HCT116 (cell line): ENCODE measurements at regions not wholly inside any gene's neighbourhood (a gene's known extent, or its start where the extent isn't known, plus 50 kb on each side); places are given as distances from the start of the nearest gene placed in this dataset.

Experiments used
- ATAC-seq: fragments of 200-7000 bp; cut with Tn5 transposase; 2 replicates; pipeline ENCODE4 v1.9.1; 2020; ENCODE audit warnings: mild to moderate bottlenecking, moderate library complexity
- BruUV-seq: library from RNA; stranded (reverse); fragments of 400-500 nt; replicated peaks from 2 replicates; lab custom pipeline; 2021; lab: Mats Ljungman, UMichigan
- CTCF ChIA-PET: fragments of 300-600 bp; sonication (Branson Sonifier 250); formaldehyde crosslinking; loops from one replicate; lab custom pipeline; 2021; ENCODE audit warnings: antibody characterized with exemption; lab: Charles Lee
- POLR2A ChIA-PET: fragments of 300-600, 350-600 bp; sonication (Branson Sonifier 250); formaldehyde crosslinking; loops from one replicate; lab custom pipeline; 2021; ENCODE audit warnings: antibody characterized with exemption; lab: Charles Lee
- RAD21 ChIA-PET, 2 experiments: fragments of 300-600 bp; sonication (Branson Sonifier 250); formaldehyde crosslinking; loops; one replicate each; lab custom pipeline; 2023; ENCODE audit warnings: low total read pairs in 2 of 2; ENCODE audit not compliant: uncharacterized antibody in 2 of 2, unreplicated experiment in 2 of 2, low non-redundant PET in 1 of 2; lab: Charles Lee
- DNase-seq: peaks from one replicate; pipeline ENCODE4 v3.0.0-alpha.2; 2010; ENCODE audit warnings: low read depth, low spot score
- H2AFZ ChIP-seq: fragments of 200-600 bp; shearing (Covaris generic), sonication (generic); 2 replicates; pipeline ENCODE4 v1.6.1; 2017; ENCODE audit warnings: low read depth, mixed run types, mixed read lengths, antibody characterized with exemption, low read length; ENCODE audit not compliant: poor library complexity, severe bottlenecking
- H3K27ac ChIP-seq: 2 replicates; pipeline ENCODE4 v1.5.1; 2012; ENCODE audit warnings: low read depth, low read length
- H3K27me3 ChIP-seq: fragments of 200-600 bp; sonication (generic); 2 replicates; pipeline ENCODE4 v1.6.1; 2016; ENCODE audit warnings: mixed run types, low read length, mixed read lengths; ENCODE audit not compliant: insufficient read depth
- H3K36me3 ChIP-seq, 2 experiments: fragments of 200-500 bp in 1 of 2; fragments of 200-600 bp in 1 of 2; sonication (Bioruptor generic) in 1 of 2; sonication (generic) in 1 of 2; 2 replicates each; pipeline versions ENCODE4 v1.5.1 to v1.6.1; 2014 to 2016; ENCODE audit warnings: low read length in 2 of 2, inconsistent platforms in 1 of 2, mixed read lengths in 1 of 2, mixed run types in 1 of 2; ENCODE audit not compliant: insufficient read depth in 2 of 2, control insufficient read depth in 1 of 2
- H3K4me1 ChIP-seq, 2 experiments: fragments of 200-600 bp in 1 of 2; sonication (generic) in 1 of 2; 2 replicates each; pipeline versions ENCODE4 v1.5.1 to v1.6.1; 2012 to 2017; ENCODE audit warnings: low read length in 2 of 2, inconsistent platforms in 1 of 2, mild to moderate bottlenecking in 1 of 2, mixed read lengths in 1 of 2, mixed run types in 1 of 2, moderate library complexity in 1 of 2; ENCODE audit not compliant: insufficient read depth in 2 of 2, control insufficient read depth in 1 of 2
- H3K4me2 ChIP-seq: fragments of 200-600 bp; sonication (generic); 2 replicates; pipeline ENCODE4 v1.6.1; 2017; ENCODE audit warnings: mixed run types, low read length, mixed read lengths
- H3K4me3 ChIP-seq, 2 experiments: fragments of 200-600 bp in 1 of 2; sonication (generic) in 1 of 2; replicated peaks in 1 of 2; 2 replicates each; pipeline ENCODE4 v1.5.1; 2011 to 2016; ENCODE audit warnings: low read length in 2 of 2, control low read depth in 1 of 2, low read depth in 1 of 2, mild to moderate bottlenecking in 1 of 2, mixed read lengths in 1 of 2, mixed run types in 1 of 2
- H3K79me2 ChIP-seq: fragments of 200-600 bp; sonication (generic); 2 replicates; pipeline ENCODE4 v1.6.1; 2017; ENCODE audit warnings: mild to moderate bottlenecking, mixed run types, low read length, moderate library complexity, mixed read lengths; ENCODE audit not compliant: insufficient read depth
- H3K9ac ChIP-seq: fragments of 200-600 bp; sonication (generic); 2 replicates; pipeline ENCODE4 v1.6.1; 2016; ENCODE audit warnings: low read length, mixed read lengths
- H3K9me2 ChIP-seq: fragments of 200-600 bp; sonication (generic), shearing (Covaris generic); 2 replicates; pipeline ENCODE4 v1.6.1; 2017; ENCODE audit warnings: mixed run types, mild to moderate bottlenecking, moderate library complexity; ENCODE audit not compliant: insufficient read depth
- H3K9me3 ChIP-seq, 2 experiments: fragments of 200-500 bp in 1 of 2; fragments of 200-600 bp in 1 of 2; sonication (Bioruptor generic) in 1 of 2; sonication (generic) in 1 of 2; 2 replicates each; pipeline ENCODE4 v1.6.1; 2014 to 2017; ENCODE audit warnings: low read length in 2 of 2, mixed read lengths in 2 of 2, inconsistent platforms in 1 of 2, low read depth in 1 of 2, mild to moderate bottlenecking in 1 of 2, mixed run types in 1 of 2, moderate library complexity in 1 of 2; ENCODE audit not compliant: control insufficient read depth in 1 of 2, insufficient read depth in 1 of 2
- H4K20me1 ChIP-seq: fragments of 200-600 bp; sonication (generic), shearing (Covaris generic); 2 replicates; pipeline ENCODE4 v1.6.1; 2017; ENCODE audit warnings: mixed run types, mild to moderate bottlenecking, moderate library complexity; ENCODE audit not compliant: insufficient read depth
- CEBPB ChIP-seq: IDR thresholded peaks from 2 replicates; pipeline ENCODE4 v1.6.1; 2012; ENCODE audit warnings: low read depth
- ELF1 ChIP-seq: IDR thresholded peaks from 2 replicates; pipeline ENCODE4 v1.6.1; 2012; ENCODE audit warnings: low read depth, borderline replicate concordance
- FOSL1 ChIP-seq: IDR thresholded peaks from 2 replicates; pipeline ENCODE4 v1.6.1; 2012; ENCODE audit warnings: low read depth
- REST ChIP-seq: IDR thresholded peaks from 2 replicates; pipeline ENCODE4 v1.6.1; 2012; ENCODE audit warnings: low read depth
- SP1 ChIP-seq: IDR thresholded peaks from 2 replicates; pipeline ENCODE4 v1.6.1; 2012; ENCODE audit warnings: low read depth
- SRF ChIP-seq: IDR thresholded peaks from 2 replicates; pipeline ENCODE4 v1.6.1; 2012; ENCODE audit warnings: low read depth
- YY1 ChIP-seq: IDR thresholded peaks from 2 replicates; pipeline ENCODE4 v1.6.1; 2011; ENCODE audit warnings: low read length, low read depth, moderate library complexity, mild to moderate bottlenecking; ENCODE audit not compliant: insufficient replicate concordance; ENCODE audit errors: extremely low read depth
- intact Hi-C: fragments of 100-400 bp; cut with micrococcal nuclease; formaldehyde crosslinking; loops from 2 replicates; pipeline ENCODE4 v1.10.0; 2022

GRCh38 chr3:117721866-117722265 lies 1012.3 kb downstream of the TUSC7 start (continued):
- TF ChIP-seq CEBPB (no peak), SRF (no peak), SP1 (no peak), YY1 (no peak), REST (no peak), ELF1 (no peak)

- no peak overlapping the region for H3K4me3 ChIP-seq
- H3K9me2 ChIP-seq: no peaks in the 10 kb centered on the region
- H3K79me2 ChIP-seq: no peaks in the 10 kb centered on the region
- no peak overlapping the region for H3K9ac ChIP-seq
- H3K4me2 ChIP-seq: no peak overlapping the region
- H3K4me1 ChIP-seq: no peaks in the 10 kb centered on the region
- ChIA-PET RAD21 (no interaction called here), CTCF (no interaction called here), POLR2A (no interaction called here)
- H2AFZ ChIP-seq: no peak overlapping the region
- intact Hi-C loops: no loop called here
- H3K27ac ChIP-seq: no peak overlapping the region
- DNase-seq: no peak
- no peaks in the 10 kb centered on the region for H3K9me3 ChIP-seq
- no peaks in the 10 kb centered on the region for H3K27me3 ChIP-seq
- no peaks in the 10 kb centered on the region for H3K36me3 ChIP-seq
- no TSS peak for BruUV-seq
- no peak for TF ChIP-seq ELF1
- TF ChIP-seq FOSL1: no peak
- no peak for ATAC-seq
- no peaks in the 10 kb centered on the region for H4K20me1 ChIP-seq
Observed at GRCh38 chr3:117722856-117723255, 1013.3 kb downstream of the TUSC7 start.
